ENCODE measurements at regions not wholly inside any gene's neighbourhood (a gene's known extent, or its start where the extent isn't known, plus 50 kb on each side); places are given as distances from the start of the nearest gene placed in this dataset.
"Not testable (repeated sequence)": the region's sequence is repeated elsewhere in the genome, so short reads cannot be mapped to it uniquely, and the experiment has no call there.

DNA sequence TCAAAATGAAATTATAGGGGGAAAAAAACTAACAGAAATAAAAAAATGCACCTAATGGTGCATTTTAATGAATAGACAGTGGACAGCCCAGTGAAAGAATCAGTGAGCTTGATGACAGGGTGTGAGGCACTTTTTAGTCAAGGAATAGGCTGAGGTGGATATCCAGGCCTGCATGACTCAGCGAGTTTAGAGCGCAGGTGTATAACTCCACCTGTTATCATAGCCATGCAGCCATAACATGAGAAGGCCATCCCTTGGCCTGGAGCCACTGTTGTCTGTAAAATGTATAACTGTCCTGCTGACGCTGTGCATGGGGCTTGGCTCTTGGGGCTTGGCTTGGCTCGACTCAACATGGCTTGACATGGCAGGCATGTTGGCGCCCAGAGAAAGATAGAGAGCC, 331.5 kb upstream of the NOX3 start:
- no peaks in the 10 kb centered on the region for H3K4me1 Mint-ChIP-seq
- no peak overlapping the region for H3K4me3 Mint-ChIP-seq
- no peak overlapping the region for H3K27ac Mint-ChIP-seq
- DNase-seq = no peak
- no peak for ATAC-seq (ENCODE audit: low read depth in 2 of 2)
- H3K36me3 Mint-ChIP-seq = peaks cover 7 to 15% of the 10 kb centered on the region in 2 donors
- peaks cover 0 to 18% (median 9%) of the 10 kb centered on the region in 7 donors for H3K9me3 Mint-ChIP-seq
- no peaks in the 10 kb centered on the region for H3K27me3 Mint-ChIP-seq

DNA sequence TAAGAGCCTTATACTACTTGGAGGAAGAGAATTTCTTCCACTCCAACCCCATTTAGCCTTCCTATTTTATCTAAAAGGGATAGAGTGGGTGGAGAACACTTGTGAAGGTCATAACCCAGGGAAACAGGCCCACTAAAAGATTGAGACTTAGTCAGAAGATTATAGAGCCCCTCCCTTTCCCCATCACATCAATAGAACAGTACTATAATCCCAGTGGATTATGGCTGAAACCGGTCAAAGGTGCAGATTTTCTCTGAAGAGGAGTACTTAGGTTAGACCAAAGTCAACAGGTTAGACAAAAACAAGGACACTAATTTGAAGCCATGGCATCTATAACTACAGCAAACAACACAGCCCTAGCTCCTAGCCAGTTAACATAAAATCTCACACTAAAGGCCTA, 330.9 kb upstream of the NOX3 start:
- Mint-ChIP-seq H3K4me1 (no peaks in the 10 kb centered on the region), H3K36me3 (peaks cover 7 to 15% of the 10 kb centered on the region in 2 donors), H3K4me3 (no peak overlapping the region), H3K9me3 (peaks cover 0 to 18% (median 9%) of the 10 kb centered on the region in 7 donors), H3K27me3 (no peaks in the 10 kb centered on the region), H3K27ac (peak overlapping the region in 1 of 6 donors; percentile 10)
- no peak for ATAC-seq (ENCODE audit: low read depth in 2 of 2)
- DNase-seq = no peak

GRCh38 chr6:155782739-155783459, 327.3 kb upstream of the NOX3 start:
- DNase-seq (no peak), ATAC-seq (ENCODE audit: low read depth in 2 of 2) (no peak)
- H3K4me1 Mint-ChIP-seq = no peaks in the 10 kb centered on the region
- peaks cover 0 to 13% (median 5%) of the 10 kb centered on the region in 7 donors for H3K9me3 Mint-ChIP-seq
- H3K27ac Mint-ChIP-seq = no peak overlapping the region
- H3K4me3 Mint-ChIP-seq = no peak overlapping the region
- peaks cover 7 to 14% of the 10 kb centered on the region in 2 donors for H3K36me3 Mint-ChIP-seq
- H3K27me3 Mint-ChIP-seq = no peaks in the 10 kb centered on the region

GRCh38 chr6:155782320-155782731, 326.7 kb upstream of the NOX3 start:
- Mint-ChIP-seq H3K4me1 (no peaks in the 10 kb centered on the region), H3K27ac (no peak overlapping the region), H3K4me3 (peak overlapping the region in 1 of 8 donors; percentile 62), H3K36me3 (peaks cover 7 to 8% of the 10 kb centered on the region in 2 donors), H3K9me3 (peaks cover 0 to 8% (median 3%) of the 10 kb centered on the region in 7 donors), H3K27me3 (no peaks in the 10 kb centered on the region)
- DNase-seq = no peak
- ATAC-seq (ENCODE audit: low read depth in 2 of 2) = no peak

DNA sequence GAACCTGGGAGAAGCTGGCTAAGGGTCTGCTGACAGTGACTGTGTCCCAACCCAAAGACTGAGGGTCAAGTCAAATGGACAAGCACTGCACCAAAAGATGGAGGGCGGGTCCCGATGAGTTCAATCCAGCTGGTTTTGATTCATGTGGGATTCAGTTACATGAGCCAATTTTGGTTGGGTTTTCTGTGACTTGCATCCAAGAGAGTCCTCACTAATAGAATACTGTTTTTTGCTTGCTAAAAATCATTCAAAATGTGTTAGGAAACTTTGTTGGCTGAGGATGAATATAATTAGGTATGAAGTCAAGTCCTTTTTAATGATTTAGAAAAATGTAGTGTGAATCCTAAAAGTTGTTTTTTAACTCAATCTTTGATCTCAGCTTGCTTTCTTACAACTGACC, 323.8 kb upstream of the NOX3 start:
- Mint-ChIP-seq H3K4me3 (no peak overlapping the region), H3K4me1 (no peaks in the 10 kb centered on the region), H3K27ac (no peak overlapping the region), H3K9me3 (peaks cover 0 to 1% (median 0%) of the 10 kb centered on the region in 7 donors), H3K27me3 (no peaks in the 10 kb centered on the region), H3K36me3 (no peaks in the 10 kb centered on the region)
- DNase-seq = no peak
- ATAC-seq (ENCODE audit: low read depth in 2 of 2) = no peak

DNA sequence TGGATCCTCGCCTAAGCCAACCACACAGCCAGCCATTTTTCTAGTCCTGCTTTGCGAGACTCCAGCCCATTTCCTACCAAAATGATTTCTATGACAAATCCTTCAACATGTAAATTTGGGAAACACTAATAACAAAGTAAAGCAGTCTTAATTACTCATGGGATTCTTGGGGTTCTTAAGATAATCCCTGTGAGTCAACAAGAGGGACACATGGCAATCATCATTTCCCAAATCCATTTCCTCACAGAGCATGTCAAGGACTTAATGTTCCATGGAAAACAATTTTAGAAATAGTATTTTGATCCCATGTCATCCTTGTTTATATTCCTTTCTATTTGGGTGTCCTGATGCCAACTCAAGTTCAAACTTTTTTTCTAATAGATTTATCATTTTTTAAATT, 322.7 kb upstream of the NOX3 start:
- no peaks in the 10 kb centered on the region for H3K36me3 Mint-ChIP-seq
- no peak overlapping the region for H3K4me3 Mint-ChIP-seq
- peaks cover 0 to 12% (median 4%) of the 10 kb centered on the region in 7 donors for H3K9me3 Mint-ChIP-seq
- DNase-seq (no peak), ATAC-seq (ENCODE audit: low read depth in 2 of 2) (no peak)
- no peak overlapping the region for H3K27ac Mint-ChIP-seq
- H3K27me3 Mint-ChIP-seq = no peaks in the 10 kb centered on the region
- H3K4me1 Mint-ChIP-seq = no peaks in the 10 kb centered on the region

DNA sequence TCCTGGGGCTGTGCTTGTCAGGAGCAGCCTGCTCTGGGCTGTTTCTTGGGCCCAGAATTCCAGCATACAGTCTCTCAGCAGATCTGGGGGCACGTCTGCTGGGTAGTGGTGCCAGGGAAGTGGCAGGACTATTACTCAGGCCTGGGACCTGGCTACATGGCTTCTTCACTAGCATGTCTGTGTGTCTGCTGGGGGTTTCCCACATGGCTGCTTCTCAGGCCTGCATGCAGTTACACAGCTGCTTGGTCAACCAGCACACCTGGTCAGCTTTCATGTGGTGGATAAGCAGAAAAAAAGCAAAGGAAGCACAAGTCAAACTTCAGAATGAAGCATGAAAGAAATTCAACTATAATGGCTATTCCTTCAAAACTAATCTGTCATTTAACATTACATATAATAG, 316.2 kb upstream of the NOX3 start:
- no peaks in the 10 kb centered on the region for H3K27me3 Mint-ChIP-seq
- ATAC-seq (ENCODE audit: low read depth in 2 of 2) (no peak), DNase-seq (no peak)
- peaks cover 12 to 59% (median 28%) of the 10 kb centered on the region in 7 donors for H3K9me3 Mint-ChIP-seq
- no peak overlapping the region for H3K4me3 Mint-ChIP-seq
- H3K36me3 Mint-ChIP-seq = peaks cover 0 to 20% of the 10 kb centered on the region in 2 donors
- H3K27ac Mint-ChIP-seq = no peak overlapping the region
- no peaks in the 10 kb centered on the region for H3K4me1 Mint-ChIP-seq

DNA sequence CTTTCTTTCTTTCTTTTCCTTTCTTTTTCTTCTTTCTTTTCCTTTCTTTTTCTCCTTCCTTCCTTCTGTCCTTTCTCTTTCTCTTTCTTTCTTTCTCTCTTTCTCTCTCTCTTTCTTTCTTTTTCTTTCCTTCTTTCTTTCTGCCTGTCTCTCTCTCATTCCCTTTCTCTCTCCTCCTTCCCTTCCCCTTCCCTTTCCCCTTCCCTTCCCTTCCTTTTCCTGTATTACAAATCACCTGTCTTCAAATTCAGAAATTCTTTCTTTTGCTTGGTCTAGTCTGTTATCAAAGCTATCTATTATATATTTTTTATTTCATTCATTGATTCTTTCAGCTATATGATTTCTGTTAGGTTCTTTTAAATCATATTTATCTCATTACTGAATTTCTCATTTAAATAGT, 315.2 kb upstream of the NOX3 start:
- H3K4me3 Mint-ChIP-seq = no peak overlapping the region
- DNase-seq = no peak
- peaks cover 12 to 59% (median 28%) of the 10 kb centered on the region in 7 donors for H3K9me3 Mint-ChIP-seq
- no peak for ATAC-seq (ENCODE audit: low read depth in 2 of 2)
- no peaks in the 10 kb centered on the region for H3K4me1 Mint-ChIP-seq
- H3K27ac Mint-ChIP-seq = no peak overlapping the region
- H3K36me3 Mint-ChIP-seq = peaks cover 0 to 20% of the 10 kb centered on the region in 2 donors
- no peaks in the 10 kb centered on the region for H3K27me3 Mint-ChIP-seq

- Mint-ChIP-seq H3K4me3 (no peak overlapping the region), H3K27ac (no peak overlapping the region), H3K4me1 (no peaks in the 10 kb centered on the region)
Observed at GRCh38 chr6:155770313-155770712, 314.7 kb upstream of the NOX3 start.

DNA sequence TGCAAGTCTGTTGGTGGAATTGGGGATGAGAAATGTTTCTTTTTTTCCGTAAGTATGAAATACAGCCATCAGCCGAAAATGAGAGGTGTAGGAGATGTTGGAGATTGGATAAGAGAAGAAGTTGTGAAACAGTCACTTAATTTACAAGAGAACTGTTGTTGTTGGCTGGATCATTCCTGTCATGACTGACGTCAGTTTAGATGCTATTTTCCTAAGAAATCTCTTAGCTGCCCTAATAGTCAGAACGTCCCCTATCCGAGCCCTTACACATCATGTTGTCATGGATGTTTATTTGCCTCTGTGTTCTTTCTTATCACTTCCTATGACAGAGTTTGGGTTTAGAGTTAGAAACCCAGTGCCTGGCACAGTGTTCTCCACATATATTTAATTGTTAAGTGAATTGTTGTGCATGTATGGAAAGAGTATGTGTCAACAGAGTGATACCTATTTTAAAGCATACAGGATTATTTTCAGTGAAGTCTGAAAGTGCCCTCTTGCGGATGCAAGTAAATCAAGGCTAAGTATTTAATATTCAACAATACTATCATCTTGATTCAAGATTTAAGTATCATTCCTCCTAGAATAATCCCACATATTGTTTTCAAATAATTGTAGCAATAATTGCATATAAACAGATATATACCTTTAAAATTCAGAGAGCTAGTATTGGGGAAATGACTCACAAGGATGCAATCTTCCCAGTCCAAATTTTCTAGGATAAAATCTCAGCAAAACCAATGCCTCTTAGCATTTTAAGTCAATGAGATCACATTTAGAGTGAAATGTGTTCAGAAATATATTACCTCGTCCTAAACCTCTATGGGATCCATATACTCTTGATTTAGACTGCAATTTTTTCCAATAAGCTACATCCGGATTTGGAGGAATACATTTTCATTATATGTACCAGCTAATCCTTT, 309.9 kb upstream of the NOX3 start:
- Mint-ChIP-seq H3K36me3 (peaks cover 0 to 9% of the 10 kb centered on the region in 2 donors), H3K9me3 (peaks cover 2 to 26% (median 16%) of the 10 kb centered on the region in 7 donors), H3K4me3 (no peak overlapping the region), H3K27me3 (no peaks in the 10 kb centered on the region), H3K27ac (no peak overlapping the region), H3K4me1 (no peaks in the 10 kb centered on the region)
- DNase-seq (no peak), ATAC-seq (ENCODE audit: low read depth in 2 of 2) (no peak)

More at GRCh38 chr6:155770313-155770712, 314.7 kb upstream of the NOX3 start:
- Mint-ChIP-seq H3K36me3 (peaks cover 0 to 20% of the 10 kb centered on the region in 2 donors), H3K9me3 (peaks cover 12 to 59% (median 28%) of the 10 kb centered on the region in 7 donors), H3K27me3 (no peaks in the 10 kb centered on the region)
- no peak for DNase-seq
- ATAC-seq (ENCODE audit: low read depth in 2 of 2) = no peak

DNA sequence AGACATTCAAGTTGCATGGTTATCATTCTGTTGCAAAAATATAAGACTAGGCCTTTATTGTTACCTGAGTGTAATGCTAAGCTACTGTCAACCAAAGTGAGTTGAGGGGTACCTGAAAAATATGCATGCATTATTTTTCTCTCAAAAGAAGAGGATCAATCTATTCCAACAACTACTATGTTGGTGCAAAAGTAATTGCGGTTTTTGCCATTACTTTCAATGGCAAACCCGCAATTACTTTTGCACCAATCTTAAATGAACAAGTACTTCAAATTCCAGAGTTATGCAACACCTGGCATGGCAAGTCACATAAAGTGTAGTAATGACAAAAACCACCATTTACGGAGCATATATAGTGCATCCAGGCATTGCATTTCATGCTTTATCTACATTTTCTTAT, 307.0 kb upstream of the NOX3 start:
- Mint-ChIP-seq H3K9me3 (peaks cover 0 to 3% (median 0%) of the 10 kb centered on the region in 7 donors), H3K27me3 (no peaks in the 10 kb centered on the region), H3K4me1 (no peaks in the 10 kb centered on the region), H3K27ac (no peak overlapping the region), H3K36me3 (no peaks in the 10 kb centered on the region), H3K4me3 (no peak overlapping the region)
- DNase-seq (no peak), ATAC-seq (ENCODE audit: low read depth in 2 of 2) (no peak)

DNA sequence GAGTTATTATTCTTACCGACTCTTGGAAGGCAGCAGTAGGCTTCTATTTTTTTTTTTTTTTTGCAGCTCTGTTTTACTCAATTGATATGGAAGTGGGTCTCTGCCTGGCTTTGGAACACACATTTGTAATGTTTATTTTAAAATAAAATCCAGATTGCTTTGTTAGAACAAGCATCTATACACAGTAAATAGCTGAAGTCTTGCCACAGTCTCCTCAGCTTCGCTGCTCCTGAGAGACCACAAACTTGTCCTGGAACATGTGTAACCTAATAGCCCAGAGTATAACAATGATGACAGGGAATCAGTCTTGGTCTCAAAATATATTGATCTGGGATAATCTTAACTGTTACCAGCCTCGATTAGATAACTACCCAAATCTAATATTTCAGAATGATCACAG, 299.8 kb upstream of the NOX3 start:
- peaks cover 0 to 7% of the 10 kb centered on the region in 2 donors for H3K36me3 Mint-ChIP-seq
- H3K27me3 Mint-ChIP-seq = no peaks in the 10 kb centered on the region
- DNase-seq (no peak), ATAC-seq (ENCODE audit: low read depth in 2 of 2) (no peak)
- H3K27ac Mint-ChIP-seq = no peak overlapping the region
- H3K4me1 Mint-ChIP-seq = no peaks in the 10 kb centered on the region
- no peak overlapping the region for H3K4me3 Mint-ChIP-seq
- peaks cover 0 to 34% (median 20%) of the 10 kb centered on the region in 7 donors for H3K9me3 Mint-ChIP-seq

- H3K27ac Mint-ChIP-seq; H3K4me3 Mint-ChIP-seq; ATAC-seq (ENCODE audit: low read depth in 2 of 2); DNase-seq; H3K27me3 Mint-ChIP-seq; H3K4me1 Mint-ChIP-seq; H3K36me3 Mint-ChIP-seq: not testable (repeated sequence)
- peaks cover 0 to 22% (median 13%) of the 10 kb centered on the region in 7 donors for H3K9me3 Mint-ChIP-seq
Observed at GRCh38 chr6:155748778-155749177, 293.1 kb upstream of the NOX3 start.

GRCh38 chr6:155747491-155747890, 291.9 kb upstream of the NOX3 start:
- no peaks in the 10 kb centered on the region for H3K4me1 Mint-ChIP-seq
- ATAC-seq (ENCODE audit: low read depth in 2 of 2) (no peak), DNase-seq (no peak)
- no peak overlapping the region for H3K27ac Mint-ChIP-seq
- no peaks in the 10 kb centered on the region for H3K27me3 Mint-ChIP-seq
- H3K4me3 Mint-ChIP-seq = no peak overlapping the region
- peaks cover 0 to 11% (median 7%) of the 10 kb centered on the region in 7 donors for H3K9me3 Mint-ChIP-seq
- no peaks in the 10 kb centered on the region for H3K36me3 Mint-ChIP-seq

All from naive B cell (primary cell).